Astrocyte (in vitro differentiated cells and primary cell): ENCODE measurements at regions not wholly inside any gene's neighbourhood (a gene's known extent, or its start where the extent isn't known, plus 50 kb on each side); places are given as distances from the start of the nearest gene placed in this dataset.

Source experiments
- CTCF ChIP-seq: IDR thresholded peaks from 2 replicates; pipeline ENCODE4 v1.5.1; 2011; ENCODE audit warnings: low read depth, mild to moderate bottlenecking, inconsistent platforms, low read length, moderate library complexity; ENCODE audit not compliant: insufficient read depth
- EZH2 ChIP-seq: IDR thresholded peaks from 2 replicates; pipeline ENCODE4 v1.6.1; 2012; ENCODE audit warnings: mild to moderate bottlenecking, low read length, inconsistent platforms; ENCODE audit not compliant: insufficient read depth

GRCh38 chr6:49202924-49203536, 260.0 kb downstream of the MMUT start:
- TF ChIP-seq CTCF (no peak), EZH2 (no peak)
